ENCODE measurements at regions not wholly inside any gene's neighbourhood (a gene's known extent, or its start where the extent isn't known, plus 50 kb on each side); places are given as distances from the start of the nearest gene placed in this dataset.

DNA sequence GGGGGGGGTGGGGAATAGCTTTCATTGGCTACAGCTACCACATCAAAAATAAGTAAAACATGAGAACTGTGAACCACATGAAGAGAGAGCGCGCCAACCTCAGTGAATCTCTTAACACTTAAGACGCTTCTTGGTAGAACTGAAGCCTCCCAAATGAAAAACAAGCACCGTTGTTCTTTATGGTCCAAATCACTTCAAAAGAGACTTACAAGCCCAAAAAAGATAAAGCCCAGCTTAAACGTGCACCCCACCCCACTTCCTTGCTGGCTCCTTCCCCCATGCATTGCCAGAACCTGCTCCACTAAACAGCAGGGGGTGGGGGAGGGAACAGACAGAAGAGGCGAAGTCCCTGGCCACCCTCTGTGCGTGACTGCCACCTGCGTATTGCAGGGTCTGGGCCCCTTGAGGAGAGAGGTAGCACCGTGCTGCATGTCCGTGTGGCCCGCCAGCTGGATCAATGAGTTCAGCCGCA is 479.1 kb downstream of the FOXO1 start:
- intact Hi-C loops (cut with DNase I; ENCODE audit: low total_unique reads), result no loop called here
- Histone ChIP-seq H3K4me1 (peaks cover 12 to 32% (median 26%) of the 10 kb centered on the region in 4 donors), H3K27me3 (no peaks in the 10 kb centered on the region), H3K27ac (peak overlapping the region in 2 of 5 donors; percentile 23 to 30), H3K4me3 (no peak overlapping the region), H3K36me3 (no peaks in the 10 kb centered on the region), H3K9me3 (no peaks in the 10 kb centered on the region)
- peak in 1 of 2 donors; percentile 67 for DNase-seq
- WGBS, 5 donors, result 77 to 87% (median 81%) methylated on average over 12 of the region's 12 CpGs
- TF ChIP-seq POLR2A (IDR thresholded peaks at IDR 0.05), result no peak
- no peak for TF ChIP-seq POLR2AphosphoS5 (IDR thresholded peaks at IDR 0.05)
- TF ChIP-seq CTCF (IDR thresholded peaks at IDR 0.05), result no peak
- no peak for TF ChIP-seq EP300 (IDR thresholded peaks at IDR 0.05)

GRCh38 chr13:40187841-40188591 is 478.4 kb downstream of the FOXO1 start:
- no peak overlapping the region for H3K4me3 ChIP-seq
- intact Hi-C loops (cut with DNase I; ENCODE audit: low total_unique reads), result no loop called here
- TF ChIP-seq POLR2A (IDR thresholded peaks at IDR 0.05), result no peak
- no peak for TF ChIP-seq POLR2AphosphoS5 (IDR thresholded peaks at IDR 0.05)
- no peak for TF ChIP-seq EP300 (IDR thresholded peaks at IDR 0.05)
- no peak for TF ChIP-seq CTCF (IDR thresholded peaks at IDR 0.05)
- H3K9me3 ChIP-seq, result no peaks in the 10 kb centered on the region
- peak in 1 of 2 donors; percentile 38 for DNase-seq
- H3K27ac ChIP-seq, result peak overlapping the region in 4 of 5 donors; percentile 1 to 81 (median 26)
- no peaks in the 10 kb centered on the region for H3K27me3 ChIP-seq
- peaks cover 12 to 38% (median 29%) of the 10 kb centered on the region in 4 donors for H3K4me1 ChIP-seq
- H3K36me3 ChIP-seq, result no peaks in the 10 kb centered on the region
- WGBS, 5 donors, result 82 to 94% (median 87%) methylated on average over 23 to 27 of the region's 27 CpGs

DNA sequence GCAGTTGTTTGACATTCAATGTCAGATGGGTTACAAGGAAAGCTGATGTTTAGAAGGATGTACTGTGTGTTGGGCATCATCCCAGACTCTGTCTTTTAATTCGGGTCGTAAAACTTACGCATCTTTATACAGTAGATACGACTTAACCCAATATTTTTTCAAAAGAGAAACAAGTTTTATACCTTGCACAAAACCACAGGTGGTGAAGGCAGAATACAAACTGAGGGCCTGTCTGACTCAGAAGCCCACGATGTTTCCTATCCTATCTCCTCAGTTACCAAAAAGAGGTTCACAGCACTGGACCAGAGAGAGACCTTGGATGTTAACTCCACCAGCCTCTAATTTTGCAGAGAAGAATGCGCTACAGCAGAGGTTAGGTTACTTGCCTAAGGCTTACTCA is 477.0 kb downstream of the FOXO1 start:
- H3K36me3 ChIP-seq, result no peaks in the 10 kb centered on the region
- DNase-seq, result no peak
- intact Hi-C loops (cut with DNase I; ENCODE audit: low total_unique reads), result no loop called here
- H3K27ac ChIP-seq, result peak overlapping the region; percentile 19 to 81 (median 64)
- H3K27me3 ChIP-seq, result no peaks in the 10 kb centered on the region
- WGBS, 5 donors, result 81 to 87% (median 85%) methylated on average over 6 of the region's 6 CpGs
- TF ChIP-seq POLR2A (IDR thresholded peaks at IDR 0.05) (no peak), CTCF (IDR thresholded peaks at IDR 0.05) (no peak), EP300 (IDR thresholded peaks at IDR 0.05) (no peak), POLR2AphosphoS5 (IDR thresholded peaks at IDR 0.05) (no peak)
- peaks cover 12 to 47% (median 32%) of the 10 kb centered on the region in 4 donors for H3K4me1 ChIP-seq
- H3K9me3 ChIP-seq, result no peaks in the 10 kb centered on the region
- H3K4me3 ChIP-seq, result no peak overlapping the region

DNA sequence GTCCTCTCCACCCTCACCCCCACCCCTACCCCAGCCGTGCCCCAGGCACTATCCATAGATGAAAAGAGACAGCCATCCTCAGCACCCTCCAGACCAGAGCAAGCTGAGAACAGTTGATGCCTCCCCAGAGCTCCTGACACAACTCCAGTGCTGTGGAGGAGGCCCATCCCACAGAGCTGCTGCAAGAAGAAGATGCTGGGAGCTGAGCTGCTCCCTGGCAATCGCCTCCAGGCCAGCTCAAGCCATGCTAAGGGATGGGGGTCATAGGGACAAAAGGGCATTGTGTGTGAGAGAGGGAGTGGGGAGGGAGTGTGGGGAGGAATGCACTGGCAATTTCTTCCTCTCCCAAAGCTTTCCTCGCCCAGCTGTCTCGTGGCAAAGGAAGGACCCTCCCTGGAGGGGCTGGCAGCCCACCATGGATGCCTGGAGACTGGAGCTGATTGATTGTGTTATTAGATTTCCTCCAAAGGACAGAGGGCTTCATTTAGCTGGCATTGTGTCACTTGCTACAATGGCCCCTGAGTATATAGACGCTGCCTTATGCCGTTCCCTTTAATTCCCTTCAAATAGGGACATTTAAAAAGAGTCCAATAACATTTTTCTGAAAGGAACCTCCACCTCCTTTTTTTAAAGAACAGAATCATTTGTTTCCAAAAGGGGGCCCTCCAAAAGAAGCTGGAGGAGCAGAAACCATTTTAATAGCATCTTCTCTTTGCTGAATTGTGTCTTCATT is 476.4 kb downstream of the FOXO1 start:
- Histone ChIP-seq H3K9me3 (no peaks in the 10 kb centered on the region), H3K4me1 (peaks cover 12 to 47% (median 32%) of the 10 kb centered on the region in 4 donors), H3K4me3 (no peak overlapping the region), H3K27me3 (no peaks in the 10 kb centered on the region), H3K36me3 (no peaks in the 10 kb centered on the region), H3K27ac (peak overlapping the region; percentile 62 to 81 (median 64))
- peak in 1 of 2 donors; percentile 69 for DNase-seq
- TF ChIP-seq EP300 (IDR thresholded peaks at IDR 0.05), result no peak
- no peak for TF ChIP-seq POLR2A (IDR thresholded peaks at IDR 0.05)
- no peak for TF ChIP-seq CTCF (IDR thresholded peaks at IDR 0.05)
- TF ChIP-seq POLR2AphosphoS5 (IDR thresholded peaks at IDR 0.05), result no peak
- intact Hi-C loops (cut with DNase I; ENCODE audit: low total_unique reads), result no loop called here
- 68 to 74% (median 70%) methylated on average over 6 of the region's 6 CpGs for WGBS, 5 donors
